GM18868 (cell line): ENCODE measurements at regions not wholly inside any gene's neighbourhood (a gene's known extent, or its start where the extent isn't known, plus 50 kb on each side); places are given as distances from the start of the nearest gene placed in this dataset.
"Not testable (repeated sequence)": the region's sequence is repeated elsewhere in the genome, so short reads cannot be mapped to it uniquely, and the experiment has no call there.

Experiments used
- ATAC-seq: cut with Tn5 transposase; IDR thresholded peaks from one replicate; pipeline ENCODE4 v1.9.1; 2021; ENCODE audit warnings: mild to moderate bottlenecking, moderate library complexity; ENCODE audit not compliant: unreplicated experiment

DNA sequence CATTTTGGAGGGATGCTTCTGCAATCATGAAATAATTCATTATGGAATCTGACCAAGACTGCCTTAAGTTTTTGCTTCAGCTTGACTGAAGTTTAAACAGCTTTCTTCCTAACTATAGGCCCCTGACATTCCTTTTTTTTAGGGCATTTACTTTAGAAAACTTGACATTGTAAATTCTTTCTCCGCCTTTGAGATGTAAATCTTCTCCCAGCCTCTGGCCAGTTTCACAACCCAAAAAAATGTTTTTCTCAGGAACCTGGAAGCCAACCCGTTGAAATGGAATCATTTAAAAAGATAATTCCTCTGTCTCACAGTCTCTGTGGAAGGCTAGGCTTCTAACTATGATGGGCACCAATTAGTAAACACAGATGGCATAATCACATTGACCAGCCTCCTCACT is 710.4 kb upstream of the PABPC4L start:
- ATAC-seq, result no peak

DNA sequence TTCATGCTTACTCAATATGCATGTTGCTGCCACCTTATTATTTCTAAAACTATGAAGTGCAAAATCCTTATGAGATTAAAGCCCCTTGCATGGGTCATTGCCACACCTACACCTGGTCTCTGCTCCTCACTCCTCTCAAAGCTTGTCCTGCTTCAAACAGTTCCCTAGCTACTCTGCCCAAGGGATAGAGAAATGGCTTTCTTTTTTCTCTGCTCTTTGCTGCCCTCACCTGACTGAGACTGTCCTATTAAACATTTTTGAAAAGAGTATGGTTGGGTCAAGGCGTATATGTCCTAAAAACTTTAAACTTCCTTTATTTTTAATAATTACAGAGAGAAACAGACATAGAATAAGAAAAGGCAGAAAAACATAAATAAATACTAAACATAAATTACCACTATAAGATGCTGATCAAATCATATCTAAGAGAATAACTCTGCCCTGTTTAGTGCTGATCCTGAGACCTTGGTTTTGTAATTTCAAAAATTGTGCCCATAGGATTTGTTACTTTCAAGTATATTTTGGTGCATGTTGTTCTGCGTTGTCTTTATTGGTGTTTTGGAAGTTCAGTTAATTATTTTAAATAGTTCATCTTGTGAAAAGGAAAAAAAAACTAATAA is 704.9 kb upstream of the PABPC4L start:
- peak; percentile 54 for ATAC-seq

DNA sequence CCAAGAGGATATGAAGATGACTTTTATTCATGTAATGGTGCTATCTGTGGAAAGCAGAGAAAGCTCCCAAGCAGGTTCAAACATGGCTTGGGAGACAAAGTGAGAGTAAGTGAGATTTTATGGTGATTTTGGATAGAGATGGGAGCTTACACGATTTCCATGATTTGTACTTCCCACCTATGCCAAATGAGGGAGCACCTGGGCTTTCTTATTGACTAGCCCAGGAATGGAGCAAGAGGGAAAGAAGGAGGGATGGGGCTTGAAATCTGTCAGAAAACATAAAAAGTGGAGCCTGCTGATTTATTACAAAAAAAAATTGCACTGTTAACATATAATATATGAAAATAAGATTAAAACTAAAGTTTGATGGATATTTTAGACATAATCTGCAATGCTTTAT is 703.5 kb upstream of the PABPC4L start:
- no peak for ATAC-seq

DNA sequence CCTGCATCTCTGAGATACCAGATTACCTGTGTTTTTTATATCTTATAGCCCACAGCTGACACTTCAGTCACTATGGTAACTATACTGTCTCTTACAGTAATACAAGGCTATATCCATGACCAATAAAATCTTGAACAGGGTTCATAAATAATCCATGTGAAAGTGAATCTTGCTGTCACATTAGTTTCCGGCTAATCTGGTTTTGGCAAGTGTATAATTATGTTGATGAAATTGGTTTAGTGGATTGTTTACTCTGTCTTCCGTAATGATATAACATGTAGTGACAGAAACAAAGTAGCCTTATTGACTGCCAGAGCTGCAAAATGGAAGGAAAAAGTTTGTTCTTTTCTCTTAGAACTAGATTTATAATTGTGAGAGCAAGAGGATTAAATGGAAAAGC is 686.6 kb upstream of the PABPC4L start:
- no peak for ATAC-seq

DNA sequence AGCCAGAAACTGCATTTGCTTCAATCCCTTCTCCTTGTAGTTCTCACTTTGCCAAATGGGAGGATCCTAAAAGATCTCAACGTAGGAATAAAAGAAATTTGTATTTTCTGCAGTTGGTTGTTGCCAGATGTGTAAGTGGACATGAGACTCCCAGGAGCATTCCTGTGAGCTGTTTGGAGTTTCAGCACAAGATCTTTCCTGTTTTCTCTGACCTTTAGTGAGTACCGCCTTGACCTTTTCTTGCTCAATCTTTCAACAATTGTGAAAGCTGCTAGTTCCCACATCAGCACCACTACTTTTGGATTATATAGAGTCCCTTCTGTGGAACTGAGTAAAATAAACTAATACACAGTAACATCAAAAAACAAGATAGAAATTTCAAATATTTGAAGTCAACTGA is 683.8 kb upstream of the PABPC4L start:
- no peak for ATAC-seq

DNA sequence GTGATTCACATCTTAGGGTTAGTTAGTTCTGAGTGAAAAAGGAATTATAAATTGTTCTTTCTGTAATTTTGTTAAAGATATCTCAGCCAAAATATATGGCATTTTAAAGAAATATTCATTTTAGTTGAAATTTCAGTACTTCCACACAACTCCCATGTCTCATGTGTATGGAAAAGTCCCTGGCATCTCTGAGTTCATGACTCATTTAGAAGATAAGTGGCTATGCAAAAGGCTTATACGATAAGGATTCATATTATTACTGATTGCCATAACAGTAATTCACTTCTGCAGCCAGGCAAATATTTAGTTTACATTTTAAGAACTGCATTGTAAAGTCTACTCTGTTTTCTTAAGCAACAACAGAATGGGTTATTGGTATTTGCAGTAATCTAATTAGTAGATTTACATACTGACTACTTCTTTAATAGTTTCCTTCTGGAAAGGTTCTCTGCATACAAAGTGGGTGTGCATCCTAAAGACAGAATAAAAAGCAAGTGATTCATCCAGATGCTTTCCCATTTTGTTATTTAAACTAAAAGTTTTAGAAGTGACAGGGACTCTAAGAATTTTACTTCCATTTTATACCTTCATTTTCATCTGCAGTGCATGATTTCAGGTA is 682.4 kb upstream of the PABPC4L start:
- no peak for ATAC-seq

DNA sequence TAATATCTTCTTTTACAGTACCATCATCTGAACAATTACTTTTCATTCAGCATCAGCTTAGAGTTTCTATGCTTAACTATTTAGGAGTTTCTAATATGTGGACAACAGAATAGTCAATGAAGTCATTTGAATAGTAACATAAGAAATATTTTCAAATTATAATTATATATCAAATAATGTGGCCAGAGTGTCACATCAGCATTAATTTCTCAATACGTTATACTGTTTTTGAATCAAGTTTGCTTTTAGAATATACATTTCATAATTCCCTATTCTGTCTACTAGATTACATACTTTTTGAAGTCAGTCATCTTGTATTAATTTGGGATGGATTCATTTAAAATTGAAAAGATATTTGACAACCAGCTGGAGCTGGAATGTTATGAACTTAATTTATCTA is 677.4 kb upstream of the PABPC4L start:
- ATAC-seq, result no peak

DNA sequence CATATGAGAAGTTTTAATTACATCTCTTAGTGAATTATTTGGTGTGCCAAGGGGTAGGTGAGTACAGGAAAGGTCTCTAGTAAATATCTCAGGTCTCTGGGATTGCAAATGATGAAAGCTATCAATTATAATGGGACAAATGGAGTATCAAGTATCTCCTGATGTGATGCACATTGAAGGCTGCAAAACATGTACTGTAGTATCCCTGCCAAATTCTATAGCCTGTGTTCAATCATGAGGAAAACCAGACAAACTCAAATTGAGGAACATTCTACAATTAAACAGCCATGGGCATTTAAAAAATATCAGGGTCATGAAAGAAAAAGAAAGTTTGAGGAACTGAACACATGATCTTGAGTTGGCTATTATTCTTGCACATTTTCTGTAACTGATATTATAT is 665.4 kb upstream of the PABPC4L start:
- ATAC-seq, result no peak

DNA sequence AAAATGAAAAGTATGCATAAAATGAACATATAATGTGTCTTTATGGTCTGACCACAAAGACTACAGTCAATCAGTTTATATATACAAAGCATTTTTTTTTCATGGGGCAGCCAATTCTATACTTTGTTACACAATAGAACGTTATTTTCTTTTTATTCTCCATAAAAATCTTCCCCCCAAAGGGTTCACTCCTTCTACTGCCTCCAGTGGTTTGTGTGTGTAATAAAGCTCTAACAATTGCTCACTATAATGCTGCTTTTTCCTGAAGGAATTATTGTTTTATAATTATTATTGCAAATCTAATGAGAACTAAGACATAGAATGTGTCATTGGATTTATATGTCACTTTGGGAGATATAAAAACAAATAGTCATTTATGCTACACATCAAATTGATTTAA is 664.1 kb upstream of the PABPC4L start:
- no peak for ATAC-seq

DNA sequence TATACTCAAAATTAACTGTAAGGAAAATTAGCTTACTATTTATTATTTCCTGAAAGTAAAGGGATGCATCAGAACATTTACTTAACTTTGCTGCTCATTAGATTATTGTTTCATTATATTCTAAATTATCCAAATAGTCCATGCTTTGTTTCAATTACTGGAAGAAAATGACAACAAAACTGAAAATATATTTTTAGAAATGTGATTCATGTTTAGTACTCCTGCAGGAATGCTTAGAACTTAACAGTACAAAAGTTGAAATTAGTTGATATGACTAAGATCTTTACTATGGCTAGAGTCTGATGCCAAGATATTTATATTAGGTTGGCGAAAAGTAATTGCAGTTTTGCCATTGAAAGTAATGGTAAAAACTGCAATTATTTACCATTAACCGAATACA is 660.5 kb upstream of the PABPC4L start:
- no peak for ATAC-seq

DNA sequence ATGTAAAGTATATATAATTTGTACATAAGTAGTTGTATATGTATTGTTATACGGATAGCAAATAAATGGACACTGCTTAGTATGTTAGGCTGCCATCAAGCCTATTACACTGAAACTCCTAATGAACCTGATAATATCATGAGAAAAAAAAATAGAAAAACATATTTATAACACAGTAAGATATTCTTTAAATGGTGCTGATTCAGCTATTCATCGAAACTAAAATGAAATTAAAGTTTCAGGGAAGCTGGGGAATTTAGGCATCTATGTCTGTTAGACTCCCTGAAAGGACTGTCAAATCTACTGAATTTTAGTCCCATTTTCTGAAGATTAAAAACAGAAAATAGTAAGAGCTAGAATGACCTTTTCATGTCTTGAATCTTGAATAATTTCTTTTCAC is 647.1 kb upstream of the PABPC4L start:
- ATAC-seq, result no peak

DNA sequence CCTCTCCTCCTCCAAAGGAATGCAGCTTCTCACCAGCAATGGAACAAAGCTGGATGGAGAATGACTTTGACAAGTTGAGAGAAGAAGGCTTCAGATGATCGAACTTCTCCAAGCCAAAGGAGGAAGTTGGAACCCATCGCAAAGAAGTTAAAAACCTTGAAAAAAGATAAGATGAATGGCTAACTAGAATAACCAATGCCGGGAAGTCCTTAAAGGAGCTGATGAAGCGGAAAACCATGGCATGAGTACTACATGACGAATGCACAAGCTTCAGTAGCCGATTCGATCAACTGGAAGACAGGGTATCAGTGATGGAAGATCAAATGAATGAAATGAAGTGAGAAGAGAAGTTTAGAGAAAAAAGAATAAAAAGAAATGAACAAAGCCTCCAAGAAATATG is 629.2 kb upstream of the PABPC4L start:
- ATAC-seq, result not testable (repeated sequence)

DNA sequence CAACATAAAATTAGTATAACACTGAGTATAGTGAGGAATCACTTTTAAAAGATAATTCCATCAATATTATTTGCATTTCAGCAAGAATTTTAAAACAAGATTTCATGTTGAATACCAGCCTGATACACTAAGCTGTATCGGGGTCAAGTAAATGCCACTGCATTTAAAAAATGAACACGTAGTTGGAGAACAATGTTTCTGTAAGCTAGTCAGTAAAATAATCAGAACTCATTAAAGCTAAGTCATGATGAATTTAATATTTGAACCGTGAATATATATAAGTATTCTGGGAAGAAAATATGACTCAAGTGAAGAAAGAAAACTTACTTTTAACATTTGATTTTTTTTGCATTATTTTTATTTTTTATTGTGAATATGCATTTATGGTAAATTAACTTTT is 611.0 kb upstream of the PABPC4L start:
- ATAC-seq, result no peak

DNA sequence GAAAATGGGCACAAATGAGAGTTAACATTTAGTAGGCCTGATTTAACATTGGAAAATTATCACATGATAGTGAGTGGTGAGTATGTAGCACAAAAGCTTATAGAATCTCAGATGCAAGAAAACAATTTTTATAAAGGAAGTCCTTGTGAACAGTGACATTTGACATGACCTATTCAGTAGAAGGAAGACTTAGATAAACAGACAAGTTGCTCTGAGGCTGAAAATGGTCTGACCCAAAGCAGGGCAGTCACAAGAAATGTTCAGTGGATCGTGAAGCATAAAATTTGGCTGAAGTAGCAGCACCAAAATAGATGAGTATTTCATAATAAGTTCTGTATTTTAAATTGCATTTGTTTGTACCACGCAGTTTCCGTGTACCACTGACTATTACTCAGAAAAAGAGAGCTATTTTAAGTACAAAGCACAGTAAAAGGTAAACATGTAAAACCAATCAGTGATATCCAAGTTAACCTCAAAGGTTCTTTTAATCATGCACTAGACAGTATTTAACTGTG is 605.7 kb upstream of the PABPC4L start:
- peak; percentile 44 for ATAC-seq

DNA sequence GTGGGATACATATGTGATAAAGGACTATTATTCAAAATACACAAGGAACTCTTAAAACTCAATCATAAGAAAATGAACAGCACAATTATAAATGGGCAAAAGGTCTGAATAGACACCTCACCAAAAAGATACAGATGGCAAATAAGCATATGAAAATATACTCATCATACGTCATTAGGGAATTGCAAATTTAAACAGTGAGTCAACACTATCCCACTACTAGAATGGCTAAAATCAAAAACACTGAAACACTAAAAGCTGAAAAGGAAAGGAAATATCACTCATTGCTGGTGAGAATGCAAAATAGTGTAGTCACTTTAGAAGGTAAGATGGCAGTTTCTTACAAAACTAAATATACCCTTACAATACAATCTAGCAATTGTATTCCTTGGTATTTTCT is 597.0 kb upstream of the PABPC4L start:
- no peak for ATAC-seq

DNA sequence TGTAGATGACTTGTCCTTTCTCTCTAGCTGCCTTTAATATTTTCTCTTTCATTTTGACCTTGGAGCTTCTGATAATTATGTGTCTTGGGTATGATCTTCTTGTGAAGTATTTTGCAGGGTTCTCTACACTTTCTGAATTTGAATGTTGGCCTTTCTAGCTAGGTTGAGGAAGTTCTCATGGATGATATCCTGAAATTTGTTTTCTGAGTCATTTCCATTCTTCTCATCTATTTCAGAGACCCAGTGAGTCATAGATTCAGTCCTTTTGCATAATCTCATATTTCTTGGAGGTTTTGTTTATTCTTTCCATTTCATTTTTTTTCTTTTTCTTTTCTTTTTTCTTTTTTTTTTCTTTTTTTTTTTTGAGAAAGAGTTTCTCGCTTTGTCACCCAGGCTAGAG is 585.7 kb upstream of the PABPC4L start:
- no peak for ATAC-seq

DNA sequence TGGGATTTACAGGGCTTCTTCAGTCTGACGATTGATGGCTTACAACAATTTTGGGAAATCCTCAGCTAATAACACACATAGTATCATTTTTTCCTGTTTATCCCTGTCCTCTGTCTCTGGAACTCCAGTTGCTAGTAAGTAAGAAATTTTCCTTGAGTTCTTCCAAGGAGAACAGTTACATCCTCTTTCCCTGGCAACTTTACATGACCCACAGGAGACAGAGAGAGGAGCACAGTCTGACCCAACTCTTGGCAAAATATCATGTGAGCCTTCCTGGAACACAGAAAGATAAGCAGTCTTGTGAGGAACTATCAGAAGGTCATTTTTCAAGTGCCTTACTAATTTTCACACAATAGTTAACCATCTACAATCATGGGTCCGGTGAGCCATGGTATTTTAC is 578.7 kb upstream of the PABPC4L start:
- no peak for ATAC-seq

DNA sequence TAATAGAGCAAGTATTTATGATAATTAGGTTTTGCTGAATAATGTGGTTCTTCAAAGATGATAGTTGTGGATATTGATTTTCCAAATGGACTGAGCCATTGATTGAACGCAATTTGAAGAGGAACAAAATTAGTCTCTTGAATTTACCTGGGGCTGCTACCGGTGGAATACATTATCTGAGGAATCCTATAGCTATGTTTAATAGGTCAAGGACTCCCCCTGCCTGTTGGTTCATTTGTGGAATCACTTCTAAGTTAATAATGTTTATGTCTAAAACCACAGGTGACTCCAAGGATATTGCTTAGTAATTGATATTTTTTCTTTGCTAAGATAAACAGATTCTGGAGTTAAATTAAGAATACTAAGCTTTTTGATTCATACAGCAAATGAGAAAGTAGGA is 576.0 kb upstream of the PABPC4L start:
- no peak for ATAC-seq

DNA sequence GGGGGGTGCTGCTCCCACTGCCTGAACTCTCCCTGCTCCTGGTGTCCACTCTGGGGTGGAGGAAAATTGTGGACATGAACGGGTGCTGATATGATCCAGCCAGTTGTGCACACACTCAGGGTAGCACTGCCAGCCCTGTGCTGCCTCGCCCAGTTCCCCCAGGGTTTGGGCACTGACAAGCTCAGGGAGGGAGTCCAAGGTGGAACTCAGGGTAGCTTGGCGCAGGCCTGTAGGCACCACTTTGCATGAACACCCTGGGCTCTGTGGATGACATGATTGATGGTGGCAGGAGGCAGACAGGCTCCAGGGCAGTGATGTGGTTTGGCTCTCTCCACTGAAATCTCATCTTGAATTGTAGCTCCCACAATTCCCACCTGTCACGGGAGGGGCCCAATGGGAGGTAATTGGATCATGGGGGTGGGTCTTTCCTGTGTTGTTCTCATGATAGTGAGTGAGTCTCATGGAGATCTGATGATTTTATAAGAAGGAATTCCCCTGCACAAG is 572.0 kb upstream of the PABPC4L start:
- no peak for ATAC-seq

DNA sequence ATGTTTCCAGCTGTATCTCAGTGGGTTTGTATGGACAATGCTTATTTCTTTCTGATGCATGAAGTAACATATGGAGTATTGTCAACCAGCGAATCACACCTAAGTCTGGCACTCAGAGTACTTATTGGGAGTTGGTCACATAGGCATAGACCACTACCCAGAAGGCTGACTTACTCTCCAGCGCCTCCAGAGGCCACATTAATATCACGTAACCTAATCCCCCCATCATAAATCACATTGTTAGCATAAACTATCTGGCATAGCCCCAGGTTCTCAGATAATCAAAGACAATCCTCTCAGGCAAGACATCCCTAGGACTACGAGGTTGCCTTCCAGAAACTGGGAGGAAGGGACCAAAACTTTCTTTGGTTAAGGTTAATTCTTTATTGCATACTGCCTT is 560.5 kb upstream of the PABPC4L start:
- ATAC-seq, result peak; percentile 61

DNA sequence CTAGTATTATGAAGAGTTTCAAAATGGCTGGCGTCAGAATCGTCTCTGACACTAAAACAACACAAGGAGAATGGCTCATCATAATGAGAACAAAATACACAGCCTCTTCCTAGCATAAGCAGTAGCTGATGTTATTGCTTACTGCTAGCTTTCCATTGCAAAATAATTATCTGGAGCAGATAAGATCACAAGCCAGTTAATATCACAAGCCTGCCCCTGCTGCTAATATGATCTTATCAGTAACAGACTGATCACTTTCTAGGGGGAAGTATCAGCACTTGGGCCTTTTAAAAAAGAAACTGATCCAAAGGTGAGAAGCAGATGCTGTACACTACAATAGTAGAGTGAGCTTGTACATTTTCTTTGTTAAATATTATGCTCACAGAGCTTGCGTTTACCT is 554.8 kb upstream of the PABPC4L start:
- no peak for ATAC-seq

DNA sequence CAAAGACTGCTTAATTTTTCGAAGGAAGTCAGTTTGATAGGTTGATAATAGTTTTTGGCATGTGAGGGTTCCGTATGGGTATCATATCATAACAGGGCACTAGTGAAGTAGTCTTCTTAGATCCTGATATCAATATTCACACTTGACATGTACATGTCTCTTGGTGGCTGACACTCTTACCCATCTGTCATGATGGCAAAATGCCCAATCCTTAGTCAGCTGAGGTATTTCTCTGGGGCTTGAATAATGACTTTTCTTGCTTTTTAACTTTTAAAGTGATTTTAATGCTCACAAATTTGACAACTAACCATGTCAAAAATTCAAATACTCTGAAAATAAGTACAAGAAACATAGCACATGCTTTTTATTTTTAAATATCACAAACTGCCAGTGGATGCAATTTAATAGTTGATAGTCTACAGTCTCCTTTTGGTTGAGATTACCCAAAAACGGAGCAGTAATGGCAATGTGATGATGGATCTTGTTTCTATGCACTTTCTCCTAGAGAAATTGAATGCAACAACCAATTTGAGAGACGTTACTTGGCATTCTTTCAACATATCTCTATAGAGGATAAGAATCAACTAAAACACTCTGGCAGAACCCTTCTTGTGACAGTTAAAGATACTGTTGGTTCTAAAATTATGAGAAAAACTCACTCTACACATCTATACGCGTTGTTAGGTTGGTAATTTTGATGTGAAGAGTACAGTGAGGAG is 552.9 kb upstream of the PABPC4L start:
- ATAC-seq, result no peak
